Spleen (tissue), 11 donors: ENCODE measurements at regions not wholly inside any gene's neighbourhood (a gene's known extent, or its start where the extent isn't known, plus 50 kb on each side); places are given as distances from the start of the nearest gene placed in this dataset.

Experiments
- DNase-seq: peaks from one replicate; pipeline ENCODE4 v3.0.0-alpha.2; 2020
- H3K27ac ChIP-seq, 8 donors: fragments of 200-600 bp; sonication (generic) in 7 of 8; 1 replicate in 4 of 8; 2 replicates in 4 of 8; pipeline versions ENCODE4 v1.5.0 to v1.8.0; 2016 to 2021; ENCODE audit warnings: inconsistent platforms in 4 of 8, mild to moderate bottlenecking in 4 of 8, moderate library complexity in 1 of 8
- H3K27me3 ChIP-seq, 7 donors: fragments of 200-600 bp; sonication (generic) in 6 of 7; replicated peaks in 1 of 7; 1 replicate in 4 of 7; 2 replicates in 3 of 7; pipeline versions ENCODE4 v1.5.0 to v1.8.0; 2016 to 2021; ENCODE audit warnings: inconsistent platforms in 3 of 7, mild to moderate bottlenecking in 1 of 7
- H3K36me3 ChIP-seq, 6 donors: fragments of 200-600 bp; sonication (generic) in 5 of 6; 1 replicate in 4 of 6; 2 replicates in 2 of 6; pipeline versions ENCODE4 v1.5.0 to v1.8.0; 2016 to 2021; ENCODE audit warnings: inconsistent platforms in 2 of 6
- H3K4me1 ChIP-seq, 6 donors: fragments of 200-600 bp; sonication (generic) in 5 of 6; 1 replicate in 3 of 6; 2 replicates in 3 of 6; pipeline versions ENCODE4 v1.5.0 to v1.8.0; 2016 to 2021; ENCODE audit warnings: inconsistent platforms in 3 of 6
- H3K4me3 ChIP-seq, 8 donors: fragments of 200-600 bp; sonication (generic) in 7 of 8; 1 replicate in 4 of 8; 2 replicates in 4 of 8; pipeline versions ENCODE4 v1.5.0 to v1.8.0; 2016 to 2021; ENCODE audit warnings: inconsistent platforms in 4 of 8, mild to moderate bottlenecking in 4 of 8, moderate library complexity in 2 of 8
- H3K9me3 ChIP-seq, 8 donors: fragments of 200-600 bp; sonication (generic) in 7 of 8; 1 replicate in 4 of 8; 2 replicates in 4 of 8; pipeline versions ENCODE4 v1.5.0 to v1.8.0; 2016 to 2021; ENCODE audit warnings: inconsistent platforms in 4 of 8
- POLR2A ChIP-seq, 3 donors: fragments of 450-650 bp; IDR thresholded peaks; one replicate each; pipeline ENCODE4 v1.5.1; 2017; ENCODE audit warnings: antibody characterized with exemption in 3 of 3, mild to moderate bottlenecking in 1 of 3
- POLR2AphosphoS5 ChIP-seq, 3 donors: sonication (generic); formaldehyde crosslinking; IDR thresholded peaks; one replicate each; pipeline ENCODE4 v1.5.1; 2017; ENCODE audit warnings: antibody characterized with exemption in 3 of 3
- WGBS, 5 donors: extraction: QIAGEN DNeasy Blood & Tissue Kit in 3 of 5; methylation state at CpG; one replicate each; pipeline versions ENCODE4 v1.1.5 to v1.1.7; 2013 to 2018; 5-methylcytosine and 5-hydroxymethylcytosine counted together
- intact Hi-C: fragments of 100-400 bp; cut with DNase I; formaldehyde crosslinking; loops from one replicate; pipeline ENCODE4 v1.15.0; 2023; ENCODE audit warnings: low total_unique reads
- TF ChIP-seq, protein P1 (sequence below), 11 experiments: fragments of 200-600 bp in 7 of 11; fragments of 450-650 bp in 4 of 11; sonication (generic) in 4 of 11; IDR thresholded peaks in 8 of 11; conservative IDR thresholded peaks in 3 of 11; 1 replicate in 7 of 11; 2 replicates in 4 of 11; pipeline versions ENCODE4 v1.4.0 to v1.8.0; 2016 to 2021; ENCODE audit warnings: antibody characterized with exemption in 11 of 11, inconsistent platforms in 4 of 11, mild to moderate bottlenecking in 1 of 11
- donor health status: healthy with polysubstance abuse.
- donor health status: DM: no; HTN: no; CAD: no; lungs with moderate emphysema.
- donor health status: DM: no; HTN: no; CAD: no.
- donor health status: Bipolar disorder and iron deficiency.
- donor health status: healthy.
- donor health status: DM: no; HTN: no; CAD: no.
- donor health status: DM: yes; HTN: yes; CAD: no.

DNA sequence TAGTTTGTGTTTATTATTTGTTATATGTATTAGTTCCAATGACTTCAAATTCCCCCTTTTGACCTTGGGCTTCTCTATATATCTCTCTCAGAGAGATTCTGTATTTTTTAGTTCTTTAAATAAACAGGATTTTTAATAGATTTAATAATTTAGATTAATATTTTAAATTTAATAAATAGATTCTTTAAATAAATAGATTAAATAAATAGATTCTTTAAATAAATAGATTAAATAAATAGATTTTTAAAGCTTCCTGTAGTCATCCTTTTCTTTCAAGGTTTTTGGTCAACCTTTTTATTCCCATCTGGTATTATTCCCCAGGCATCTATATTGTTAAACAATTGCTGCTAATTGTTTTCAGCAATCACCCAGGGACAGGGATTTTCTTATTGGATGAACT is 721.9 kb upstream of the ADAMTS5 start:
- Histone ChIP-seq H3K4me3 (no peak overlapping the region), H3K36me3 (no peaks in the 10 kb centered on the region), H3K27me3 (no peaks in the 10 kb centered on the region), H3K4me1 (no peaks in the 10 kb centered on the region), H3K27ac (no peak overlapping the region), H3K9me3 (peaks cover 0 to 17% (median 10%) of the 10 kb centered on the region in 8 donors)
- TF ChIP-seq POLR2A (IDR thresholded peaks at IDR 0.05) (no peak), POLR2AphosphoS5 (IDR thresholded peaks at IDR 0.05) (no peak)
- TF ChIP-seq, protein P1, sequence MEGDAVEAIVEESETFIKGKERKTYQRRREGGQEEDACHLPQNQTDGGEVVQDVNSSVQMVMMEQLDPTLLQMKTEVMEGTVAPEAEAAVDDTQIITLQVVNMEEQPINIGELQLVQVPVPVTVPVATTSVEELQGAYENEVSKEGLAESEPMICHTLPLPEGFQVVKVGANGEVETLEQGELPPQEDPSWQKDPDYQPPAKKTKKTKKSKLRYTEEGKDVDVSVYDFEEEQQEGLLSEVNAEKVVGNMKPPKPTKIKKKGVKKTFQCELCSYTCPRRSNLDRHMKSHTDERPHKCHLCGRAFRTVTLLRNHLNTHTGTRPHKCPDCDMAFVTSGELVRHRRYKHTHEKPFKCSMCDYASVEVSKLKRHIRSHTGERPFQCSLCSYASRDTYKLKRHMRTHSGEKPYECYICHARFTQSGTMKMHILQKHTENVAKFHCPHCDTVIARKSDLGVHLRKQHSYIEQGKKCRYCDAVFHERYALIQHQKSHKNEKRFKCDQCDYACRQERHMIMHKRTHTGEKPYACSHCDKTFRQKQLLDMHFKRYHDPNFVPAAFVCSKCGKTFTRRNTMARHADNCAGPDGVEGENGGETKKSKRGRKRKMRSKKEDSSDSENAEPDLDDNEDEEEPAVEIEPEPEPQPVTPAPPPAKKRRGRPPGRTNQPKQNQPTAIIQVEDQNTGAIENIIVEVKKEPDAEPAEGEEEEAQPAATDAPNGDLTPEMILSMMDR (IDR thresholded peaks at IDR 0.05 in 8 of 11, conservative IDR thresholded peaks at IDR 0.05 in 3 of 11) = no peak
- intact Hi-C loops = no loop called here
- no peak for DNase-seq

DNA sequence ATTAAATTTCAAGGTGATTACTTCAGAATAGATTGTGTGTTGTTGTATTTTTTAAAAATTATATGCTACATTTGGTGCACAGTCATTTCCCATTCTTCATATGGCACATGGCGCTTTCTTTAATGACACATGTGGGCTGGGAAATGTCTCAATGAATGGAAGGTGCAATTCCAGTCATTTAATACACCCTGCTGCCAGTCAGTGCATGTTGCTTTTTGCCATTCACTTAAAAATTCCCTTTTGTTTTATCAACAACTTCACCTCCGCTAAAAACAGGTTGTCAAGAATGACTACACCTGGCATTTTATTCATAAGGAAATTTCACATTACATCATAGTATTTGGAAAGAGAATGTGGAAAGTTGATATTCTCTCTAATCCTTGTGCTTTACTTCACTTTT is 716.4 kb upstream of the ADAMTS5 start:
- 82 to 95% (median 90%) methylated on average over 2 of the region's 2 CpGs for WGBS, 5 donors
- Histone ChIP-seq H3K9me3 (peaks cover 0 to 3% (median 0%) of the 10 kb centered on the region in 8 donors), H3K4me1 (no peaks in the 10 kb centered on the region), H3K4me3 (no peak overlapping the region), H3K36me3 (no peaks in the 10 kb centered on the region), H3K27ac (no peak overlapping the region), H3K27me3 (no peaks in the 10 kb centered on the region)
- TF ChIP-seq POLR2A (IDR thresholded peaks at IDR 0.05) = no peak
- intact Hi-C loops = no loop called here
- no peak for DNase-seq

DNA sequence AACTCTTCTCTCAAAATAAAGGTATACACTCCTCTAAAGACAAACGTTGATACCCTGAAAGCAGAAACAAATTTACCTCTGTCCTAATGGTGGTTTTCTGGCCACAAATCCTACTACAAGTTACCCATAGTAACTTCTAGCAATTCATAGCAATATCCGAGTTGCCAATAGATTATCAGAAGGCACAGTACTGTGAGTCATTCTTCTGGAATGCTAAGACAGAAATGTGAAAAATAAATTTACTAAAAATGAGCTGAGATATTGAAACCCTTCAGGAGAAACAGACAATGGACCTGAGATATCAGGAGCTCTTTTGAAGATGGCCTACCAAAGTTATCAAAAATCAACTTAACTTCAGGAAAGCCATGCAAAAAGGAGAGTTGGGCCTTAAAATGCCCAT is 715.0 kb upstream of the ADAMTS5 start:
- Histone ChIP-seq H3K4me1 (no peaks in the 10 kb centered on the region), H3K36me3 (no peaks in the 10 kb centered on the region), H3K27me3 (no peaks in the 10 kb centered on the region), H3K4me3 (no peak overlapping the region), H3K9me3 (no peaks in the 10 kb centered on the region), H3K27ac (no peak overlapping the region)
- TF ChIP-seq POLR2A (IDR thresholded peaks at IDR 0.05) = no peak
- no peak for TF ChIP-seq POLR2AphosphoS5 (IDR thresholded peaks at IDR 0.05)
- TF ChIP-seq, protein P1 (IDR thresholded peaks at IDR 0.05 in 8 of 11, conservative IDR thresholded peaks at IDR 0.05 in 3 of 11) = no peak
- WGBS, 5 donors = 64 to 84% (median 67%) methylated on average over 2 of the region's 2 CpGs
- no peak for DNase-seq
- intact Hi-C loops = no loop called here

DNA sequence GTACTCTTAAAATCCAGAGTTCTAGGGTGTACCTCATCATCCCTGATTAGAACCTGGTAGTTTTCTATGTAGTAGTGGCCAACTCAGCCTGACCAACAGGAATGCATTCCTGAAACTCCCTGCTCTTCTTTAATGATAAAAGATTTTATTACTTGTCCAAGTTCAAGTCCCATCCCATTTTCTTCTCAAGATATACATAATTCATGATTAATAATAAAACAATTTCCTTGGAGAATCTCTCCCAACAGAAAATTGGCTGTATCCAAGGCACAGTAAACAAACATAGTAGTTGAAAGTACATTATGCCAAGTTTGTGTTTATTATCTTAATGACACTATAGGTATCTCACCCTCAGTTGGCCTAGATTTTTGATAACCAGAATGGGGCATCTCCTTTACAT is 714.1 kb upstream of the ADAMTS5 start:
- no peak for DNase-seq
- Histone ChIP-seq H3K27ac (no peak overlapping the region), H3K27me3 (no peaks in the 10 kb centered on the region), H3K4me1 (no peaks in the 10 kb centered on the region), H3K36me3 (no peaks in the 10 kb centered on the region), H3K9me3 (no peaks in the 10 kb centered on the region), H3K4me3 (no peak overlapping the region)
- TF ChIP-seq, protein P1 (IDR thresholded peaks at IDR 0.05 in 8 of 11, conservative IDR thresholded peaks at IDR 0.05 in 3 of 11) = no peak
- TF ChIP-seq POLR2A (IDR thresholded peaks at IDR 0.05) (no peak), POLR2AphosphoS5 (IDR thresholded peaks at IDR 0.05) (no peak)
- intact Hi-C loops = no loop called here

DNA sequence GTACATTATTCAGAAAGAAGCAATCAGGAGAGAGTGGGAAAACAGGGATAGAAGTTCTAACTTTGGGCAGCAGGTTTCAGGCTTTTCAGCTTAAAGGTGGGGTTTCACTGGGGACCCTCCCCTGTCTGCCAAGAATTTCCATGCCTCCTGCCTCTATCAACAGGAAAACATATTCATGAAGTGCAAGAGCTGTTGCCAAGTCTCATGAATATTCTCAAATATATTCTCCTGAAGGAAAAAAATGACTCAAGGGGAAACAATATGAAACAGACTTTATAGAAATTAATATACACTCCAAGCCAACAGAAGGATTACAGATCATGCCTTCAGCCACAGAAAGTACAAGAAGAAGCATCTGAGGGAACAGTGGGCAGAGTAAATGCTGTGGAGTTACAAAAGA is 713.3 kb upstream of the ADAMTS5 start:
- Histone ChIP-seq H3K36me3 (no peaks in the 10 kb centered on the region), H3K27ac (no peak overlapping the region), H3K4me1 (no peaks in the 10 kb centered on the region), H3K4me3 (no peak overlapping the region), H3K9me3 (no peaks in the 10 kb centered on the region), H3K27me3 (no peaks in the 10 kb centered on the region)
- intact Hi-C loops = no loop called here
- TF ChIP-seq, protein P1 (IDR thresholded peaks at IDR 0.05 in 8 of 11, conservative IDR thresholded peaks at IDR 0.05 in 3 of 11) = no peak
- TF ChIP-seq POLR2AphosphoS5 (IDR thresholded peaks at IDR 0.05) = no peak
- TF ChIP-seq POLR2A (IDR thresholded peaks at IDR 0.05) = no peak
- no peak for DNase-seq
